ENCODE measurements at regions not wholly inside any gene's neighbourhood (a gene's known extent, or its start where the extent isn't known, plus 50 kb on each side); places are given as distances from the start of the nearest gene placed in this dataset.

DNA sequence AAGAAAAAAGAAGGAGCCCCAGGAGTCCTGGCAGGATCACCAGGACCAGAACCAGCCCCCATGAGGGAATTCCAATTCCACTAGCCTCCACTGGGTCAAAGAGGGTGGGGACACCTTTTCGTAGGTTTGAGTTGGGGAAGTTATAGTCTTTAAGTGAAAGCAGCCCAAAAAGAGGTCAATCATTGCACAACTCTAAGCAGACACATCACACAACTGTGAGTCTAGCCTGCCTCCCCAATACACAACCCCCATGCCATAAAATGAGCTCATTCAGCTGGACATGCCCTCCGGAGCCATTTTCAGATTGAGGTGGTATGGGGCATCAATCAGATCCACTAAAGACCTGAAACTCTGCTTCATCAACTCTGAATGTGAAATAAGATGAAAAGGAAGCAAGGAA, 179.9 kb downstream of the NPHP4 start:
- TF ChIP-seq, protein P1, sequence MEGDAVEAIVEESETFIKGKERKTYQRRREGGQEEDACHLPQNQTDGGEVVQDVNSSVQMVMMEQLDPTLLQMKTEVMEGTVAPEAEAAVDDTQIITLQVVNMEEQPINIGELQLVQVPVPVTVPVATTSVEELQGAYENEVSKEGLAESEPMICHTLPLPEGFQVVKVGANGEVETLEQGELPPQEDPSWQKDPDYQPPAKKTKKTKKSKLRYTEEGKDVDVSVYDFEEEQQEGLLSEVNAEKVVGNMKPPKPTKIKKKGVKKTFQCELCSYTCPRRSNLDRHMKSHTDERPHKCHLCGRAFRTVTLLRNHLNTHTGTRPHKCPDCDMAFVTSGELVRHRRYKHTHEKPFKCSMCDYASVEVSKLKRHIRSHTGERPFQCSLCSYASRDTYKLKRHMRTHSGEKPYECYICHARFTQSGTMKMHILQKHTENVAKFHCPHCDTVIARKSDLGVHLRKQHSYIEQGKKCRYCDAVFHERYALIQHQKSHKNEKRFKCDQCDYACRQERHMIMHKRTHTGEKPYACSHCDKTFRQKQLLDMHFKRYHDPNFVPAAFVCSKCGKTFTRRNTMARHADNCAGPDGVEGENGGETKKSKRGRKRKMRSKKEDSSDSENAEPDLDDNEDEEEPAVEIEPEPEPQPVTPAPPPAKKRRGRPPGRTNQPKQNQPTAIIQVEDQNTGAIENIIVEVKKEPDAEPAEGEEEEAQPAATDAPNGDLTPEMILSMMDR (IDR thresholded peaks at IDR 0.05) = no peak
- no peak overlapping the region for H3K27ac ChIP-seq
- no peak overlapping the region for H3K4me3 ChIP-seq
- no peak for DNase-seq (ENCODE audit: low spot score)

DNA sequence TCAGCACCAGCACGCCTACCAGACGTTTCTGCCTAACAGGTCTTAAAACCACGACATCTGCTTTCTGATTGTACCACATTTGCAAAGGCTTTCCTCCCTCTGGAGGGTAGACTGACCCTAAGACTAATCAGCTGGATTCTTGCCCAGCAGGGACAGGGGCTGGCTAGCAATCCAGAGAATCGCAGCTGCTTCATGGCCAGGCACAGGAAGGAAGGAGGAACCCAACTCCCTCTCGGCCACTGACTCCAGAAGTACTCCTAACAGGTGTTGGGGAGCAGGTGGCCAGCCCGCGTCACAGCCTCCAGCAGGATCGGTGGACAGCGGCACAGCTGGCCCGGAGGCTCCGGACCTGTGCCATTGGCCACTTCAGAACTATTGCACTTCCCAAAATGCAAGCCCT, 180.8 kb downstream of the NPHP4 start:
- H3K4me3 ChIP-seq = no peak overlapping the region
- no peak for DNase-seq (ENCODE audit: low spot score)
- TF ChIP-seq, protein P1 (IDR thresholded peaks at IDR 0.05) = no peak
- no peak overlapping the region for H3K27ac ChIP-seq

DNA sequence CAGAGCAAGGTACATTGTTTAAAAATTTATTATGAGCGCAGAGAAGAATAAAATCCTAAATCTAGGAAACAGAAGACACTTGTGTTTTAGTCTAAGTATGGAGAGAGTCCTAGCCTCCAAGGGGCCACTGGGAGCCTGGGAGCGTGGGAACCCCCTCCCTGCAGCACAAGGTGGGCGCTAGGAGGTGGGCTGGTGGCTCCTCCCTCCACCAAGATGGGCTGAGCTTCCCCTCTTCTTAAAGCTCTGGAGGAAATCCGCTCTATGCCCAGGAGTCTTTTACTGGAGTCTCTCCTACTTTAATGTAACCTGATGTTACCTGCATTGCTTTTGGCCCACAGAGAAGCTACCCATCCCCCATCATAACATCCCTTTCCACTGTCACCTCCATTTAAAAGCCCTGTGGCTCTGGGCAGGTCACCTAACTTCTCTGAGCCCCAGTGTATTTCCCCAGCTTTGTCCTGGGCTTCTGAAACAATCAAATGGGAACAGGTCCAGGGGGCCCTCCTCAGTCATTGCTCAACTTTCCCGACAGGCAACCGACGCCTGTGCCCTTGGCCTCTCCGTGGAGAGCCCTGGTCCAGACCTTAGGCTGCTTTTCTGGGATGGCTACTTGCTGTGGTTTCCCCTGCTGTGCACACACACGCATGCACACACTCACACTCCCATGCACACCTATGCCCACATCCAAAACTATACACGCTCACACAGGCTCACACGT, 181.5 kb downstream of the NPHP4 start:
- Histone ChIP-seq H3K4me3 (no peak overlapping the region), H3K27ac (no peak overlapping the region)
- DNase-seq (ENCODE audit: low spot score) = no peak
- TF ChIP-seq, protein P1 (IDR thresholded peaks at IDR 0.05) = no peak

DNA sequence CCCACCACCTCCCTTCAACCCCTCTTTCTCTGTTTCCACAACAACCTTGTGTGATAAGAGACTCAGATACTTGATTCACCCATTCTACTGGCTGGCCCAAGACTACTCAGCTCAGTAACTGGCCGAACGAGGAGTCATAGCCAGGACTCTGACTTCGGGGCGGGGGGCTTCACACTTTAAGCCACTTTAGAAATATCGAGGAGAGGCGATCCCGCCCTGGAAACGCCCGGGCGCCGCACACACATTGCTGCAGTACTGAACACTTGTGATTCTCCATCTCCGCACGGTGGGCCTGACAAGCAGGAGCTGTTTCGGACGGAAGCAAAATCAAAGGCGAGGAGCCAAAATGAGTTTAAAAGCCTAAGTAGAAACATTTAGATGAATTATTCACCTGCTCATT, 182.1 kb downstream of the NPHP4 start:
- H3K4me3 ChIP-seq = no peak overlapping the region
- no peak for DNase-seq (ENCODE audit: low spot score)
- no peak overlapping the region for H3K27ac ChIP-seq
- TF ChIP-seq, protein P1 (IDR thresholded peaks at IDR 0.05) = no peak

DNA sequence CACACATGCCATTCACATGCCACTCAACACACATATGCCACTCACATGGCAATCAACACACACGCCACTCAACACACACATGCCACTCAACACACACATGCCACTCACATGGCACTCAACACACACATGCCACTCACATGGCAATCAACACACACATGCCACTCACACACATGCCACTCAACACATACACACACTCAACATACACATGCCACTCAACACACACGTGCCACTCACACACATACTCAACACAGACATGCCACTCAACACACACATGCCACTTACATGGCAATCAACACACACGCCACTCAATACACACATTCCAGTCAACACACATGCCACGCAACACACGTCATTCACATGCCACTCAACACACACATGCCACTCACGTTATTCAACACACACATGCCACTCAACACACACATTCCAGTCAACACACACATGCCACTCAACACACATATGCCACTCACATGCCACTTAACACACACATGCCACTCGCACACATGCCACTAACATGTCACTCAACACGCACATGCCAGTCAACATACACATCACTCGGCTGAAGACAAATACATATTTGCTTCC, 182.9 kb downstream of the NPHP4 start:
- DNase-seq (ENCODE audit: low spot score) = no peak

DNA sequence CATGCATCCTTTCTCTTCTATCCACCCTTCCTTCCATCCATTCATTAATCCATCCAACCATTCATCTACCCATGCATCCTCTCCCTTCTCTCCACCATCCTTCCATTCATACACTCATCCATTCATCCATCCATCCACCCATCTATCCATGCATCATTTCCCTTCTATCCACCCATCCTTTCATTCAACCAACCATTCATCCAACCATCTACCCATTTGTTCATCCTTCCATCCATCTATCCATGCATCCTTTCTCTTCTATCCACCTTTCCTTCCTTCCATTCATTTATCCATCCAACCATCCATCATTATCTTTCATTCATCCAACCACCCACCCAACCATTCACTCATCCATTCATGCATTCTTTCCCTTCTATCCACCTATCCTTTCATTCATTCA, 188.4 kb downstream of the NPHP4 start:
- TF ChIP-seq, protein P1 (IDR thresholded peaks at IDR 0.05) = no peak
- H3K27ac ChIP-seq = no peak overlapping the region
- no peak for DNase-seq (ENCODE audit: low spot score)
- H3K4me3 ChIP-seq = no peak overlapping the region

More for the DNA sequence above, 182.9 kb downstream of the NPHP4 start:
- TF ChIP-seq, protein P1 (IDR thresholded peaks at IDR 0.05) = no peak
- Histone ChIP-seq H3K4me3 (no peak overlapping the region), H3K27ac (no peak overlapping the region)

DNA sequence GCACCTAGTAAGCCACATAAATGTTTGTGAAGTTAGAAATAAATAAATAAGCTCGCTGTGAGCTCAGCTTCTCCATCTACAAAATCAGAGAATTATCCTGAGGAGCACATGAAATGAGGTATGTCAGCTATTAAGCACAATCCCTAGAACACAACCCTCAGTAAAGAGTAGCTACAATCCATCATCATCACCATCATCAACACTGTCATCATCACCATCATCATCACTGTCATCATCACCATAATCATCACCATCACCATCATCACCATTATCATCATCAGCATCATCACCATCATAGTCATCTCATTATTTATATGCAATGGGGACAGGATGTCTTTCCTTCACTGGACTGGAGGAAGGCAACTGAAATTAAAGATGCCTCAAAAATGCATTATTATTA, 189.6 kb downstream of the NPHP4 start:
- TF ChIP-seq, protein P1 (IDR thresholded peaks at IDR 0.05) = no peak
- Histone ChIP-seq H3K4me3 (no peak overlapping the region), H3K27ac (no peak overlapping the region)
- DNase-seq (ENCODE audit: low spot score) = no peak
